IMR-90 (cell line): ENCODE measurements at regions not wholly inside any gene's neighbourhood (a gene's known extent, or its start where the extent isn't known, plus 50 kb on each side); places are given as distances from the start of the nearest gene placed in this dataset.

Experiments used
- ATAC-seq: fragments of 200-7000 bp; cut with Tn5 transposase; 2 replicates; pipeline ENCODE4 v1.9.1; 2020; ENCODE audit warnings: low read depth, mild to moderate bottlenecking, moderate library complexity
- BruUV-seq: library from RNA; stranded (reverse); fragments of 400-500 nt; replicated peaks from 2 replicates; lab custom pipeline; 2021; lab: Mats Ljungman, UMichigan
- CTCF ChIA-PET: fragments of 300-600 bp; formaldehyde crosslinking; extraction: SDS; loops from one replicate; lab custom pipeline; 2021; ENCODE audit warnings: antibody characterized with exemption; lab: Yijun Ruan, JAX
- POLR2A ChIA-PET: fragments of 300-600 bp; sonication (Branson Sonifier 250); formaldehyde crosslinking; loops from one replicate; lab custom pipeline; 2022; ENCODE audit warnings: antibody characterized with exemption; ENCODE audit not compliant: unreplicated experiment; lab: Charles Lee
- DNase-seq: peaks from one replicate; pipeline ENCODE4 v3.0.0; 2013
- H2AFZ ChIP-seq: replicated peaks from 2 replicates; pipeline ENCODE3; 2013; ENCODE audit warnings: low read length, mild to moderate bottlenecking; ENCODE audit not compliant: poor library complexity
- H2AK5ac ChIP-seq: 2 replicates; pipeline ENCODE4 v1.6.1; 2013; ENCODE audit warnings: low read depth, low read length, inconsistent platforms
- H2AK9ac ChIP-seq: replicated peaks from 2 replicates; pipeline ENCODE3; 2013; ENCODE audit warnings: mild to moderate bottlenecking, low read depth, low read length, moderate library complexity; ENCODE audit not compliant: poor library complexity
- H2BK120ac ChIP-seq: 2 replicates; pipeline ENCODE4 v1.6.1; 2013; ENCODE audit warnings: low read depth, low read length, inconsistent platforms
- H2BK15ac ChIP-seq: 3 replicates; pipeline ENCODE4 v1.6.1; 2013; ENCODE audit warnings: low read depth, low read length, inconsistent platforms
- H2BK20ac ChIP-seq: 2 replicates; pipeline ENCODE4 v1.6.1; 2013; ENCODE audit warnings: low read depth, mild to moderate bottlenecking, inconsistent platforms, low read length, moderate library complexity
- H2BK5ac ChIP-seq: 2 replicates; pipeline ENCODE4 v1.6.1; 2013; ENCODE audit warnings: mild to moderate bottlenecking, low read depth, low read length, inconsistent platforms; ENCODE audit not compliant: poor library complexity, severe bottlenecking
- H3K14ac ChIP-seq: replicated peaks from 2 replicates; pipeline ENCODE4 v1.6.1; 2013; ENCODE audit warnings: low read depth, low read length, inconsistent platforms
- H3K18ac ChIP-seq: 2 replicates; pipeline ENCODE4 v1.6.1; 2013; ENCODE audit warnings: low read depth, low read length, control low read depth
- H3K23ac ChIP-seq: 2 replicates; pipeline ENCODE4 v1.6.1; 2013; ENCODE audit warnings: low read depth, low read length, inconsistent platforms
- H3K27ac ChIP-seq: 2 replicates; pipeline ENCODE4 v1.5.1; 2013; ENCODE audit warnings: mild to moderate bottlenecking, control low read depth, low read length; ENCODE audit not compliant: insufficient read depth
- H3K27me3 ChIP-seq: 2 replicates; pipeline ENCODE4 v1.6.1; 2013; ENCODE audit warnings: low read length; ENCODE audit not compliant: control insufficient read depth, insufficient read depth
- H3K36me3 ChIP-seq: 2 replicates; pipeline ENCODE4 v1.6.1; 2013; ENCODE audit warnings: low read length, mixed read lengths; ENCODE audit not compliant: control insufficient read depth, insufficient read depth
- H3K4ac ChIP-seq: 2 replicates; pipeline ENCODE4 v1.6.1; 2013; ENCODE audit warnings: low read depth, low read length, inconsistent platforms
- H3K4me1 ChIP-seq: 2 replicates; pipeline ENCODE4 v1.6.1; 2013; ENCODE audit warnings: low read length, mixed read lengths; ENCODE audit not compliant: control insufficient read depth, insufficient read depth
- H3K4me2 ChIP-seq: 2 replicates; pipeline ENCODE4 v1.6.1; 2013; ENCODE audit warnings: low read depth, mild to moderate bottlenecking, control low read depth, low read length, moderate library complexity
- H3K4me3 ChIP-seq: 2 replicates; pipeline ENCODE4 v1.5.1; 2013; ENCODE audit warnings: low read depth, mild to moderate bottlenecking, control low read depth, low read length, moderate library complexity; ENCODE audit not compliant: insufficient read depth
- H3K56ac ChIP-seq: 2 replicates; pipeline ENCODE4 v1.6.1; 2013; ENCODE audit warnings: low read length, inconsistent platforms; ENCODE audit not compliant: insufficient read depth; ENCODE audit errors: extremely low read depth
- H3K79me1 ChIP-seq, 2 experiments: 2 replicates each; pipeline ENCODE4 v1.6.1; 2013; ENCODE audit warnings: low read length in 2 of 2, inconsistent platforms in 1 of 2, low read depth in 1 of 2
- H3K9ac ChIP-seq: 2 replicates; pipeline ENCODE4 v1.6.1; 2013; ENCODE audit warnings: low read depth, low read length, control low read depth
- H3K9me1 ChIP-seq: 2 replicates; pipeline ENCODE4 v1.6.1; 2013; ENCODE audit warnings: low read length, inconsistent platforms; ENCODE audit not compliant: insufficient read depth
- H3K9me3 ChIP-seq: 2 replicates; pipeline ENCODE4 v1.6.1; 2013; ENCODE audit warnings: low read length; ENCODE audit not compliant: control insufficient read depth, insufficient read depth
- H4K20me1 ChIP-seq: 2 replicates; pipeline ENCODE4 v1.6.1; 2013; ENCODE audit warnings: low read length, inconsistent platforms; ENCODE audit not compliant: insufficient read depth
- H4K5ac ChIP-seq: 2 replicates; pipeline ENCODE4 v1.6.1; 2013; ENCODE audit warnings: mild to moderate bottlenecking, low read depth, low read length, control low read depth
- H4K8ac ChIP-seq, 2 experiments: 2 replicates each; pipeline ENCODE4 v1.6.1; 2013; ENCODE audit warnings: low read depth in 2 of 2, low read length in 2 of 2, control low read depth in 1 of 2, inconsistent platforms in 1 of 2
- H4K91ac ChIP-seq: 2 replicates; pipeline ENCODE4 v1.6.1; 2013; ENCODE audit warnings: low read depth, low read length, inconsistent platforms; ENCODE audit not compliant: insufficient read depth
- CEBPB ChIP-seq: IDR thresholded peaks from 2 replicates; pipeline ENCODE4 v1.6.1; 2012; ENCODE audit warnings: low read depth, low read length, improper control_type of control experiment
- CHD1 ChIP-seq: IDR thresholded peaks from 2 replicates; pipeline ENCODE4 v1.6.1; 2012; ENCODE audit warnings: low read depth, low read length, improper control_type of control experiment
- FOS ChIP-seq: fragments of 150-350 bp; IDR thresholded peaks from 2 replicates; pipeline ENCODE4 v1.6.1; 2016; ENCODE audit warnings: low read depth, low read length
- NFE2L2 ChIP-seq: fragments of 150-350 bp; IDR thresholded peaks from 2 replicates; pipeline ENCODE4 v1.6.1; 2016; ENCODE audit warnings: low read depth, mild to moderate bottlenecking, low read length
- POLR2A ChIP-seq: IDR thresholded peaks from 2 replicates; pipeline ENCODE4 v1.6.1; 2012; ENCODE audit warnings: mild to moderate bottlenecking, low read depth, low read length
- RAD21 ChIP-seq: IDR thresholded peaks from 2 replicates; pipeline ENCODE4 v1.6.1; 2012; ENCODE audit warnings: low read length, improper control_type of control experiment
- WGBS, 2 experiments: methylation state at CpG; one replicate each; pipeline versions ENCODE4 v1.1.5 to v1.1.7; 2013; ENCODE audit warnings: missing lambda C conversion rate in 2 of 2; ENCODE audit not compliant: insufficient read length in 1 of 2; ENCODE audit errors: extremely low coverage in 2 of 2; 5-methylcytosine and 5-hydroxymethylcytosine counted together
- dilution Hi-C: fragments of 300-500 bp; cut with HindIII; formaldehyde crosslinking; loops from one replicate; pipeline ENCODE4 v1.14.3; 2018; ENCODE audit warnings: low sequenced_read_pairs; ENCODE audit not compliant: unreplicated experiment
- in situ Hi-C: fragments of 300-500 bp; cut with MboI; formaldehyde crosslinking; loops from 3 replicates; pipeline ENCODE4 v1.14.3; 2019; ENCODE audit warnings: low sequenced_read_pairs, inconsistent platforms, mixed read lengths
- intact Hi-C: fragments of 100-400 bp; cut with micrococcal nuclease; formaldehyde crosslinking; loops from 2 replicates; pipeline ENCODE4 v1.10.0; 2022

GRCh38 chr4:108546728-108547127 is 73.6 kb upstream of the RPL34 start:
- Histone ChIP-seq H3K9me1 (no peaks in the 10 kb centered on the region), H3K4me1 (no peaks in the 10 kb centered on the region), H3K27ac (no peak overlapping the region), H4K91ac (no peak overlapping the region), H2BK15ac (no peak overlapping the region), H2AFZ (no peak overlapping the region), H4K8ac (no peak overlapping the region), H2BK20ac (no peak overlapping the region), H3K56ac (no peak overlapping the region), H2AK9ac (no peak overlapping the region), H2BK120ac (no peak overlapping the region), H3K14ac (no peak overlapping the region), H2BK5ac (no peak overlapping the region), H3K18ac (no peak overlapping the region), H3K4ac (no peak overlapping the region), H3K9me3 (peaks cover 3% of the 10 kb centered on the region; the same call in 1 of the 2 replicates), H4K20me1 (no peaks in the 10 kb centered on the region), H3K23ac (no peak overlapping the region), H3K9ac (no peak overlapping the region), H3K27me3 (no peaks in the 10 kb centered on the region), H3K79me1 (no peaks in the 10 kb centered on the region), H4K5ac (no peak overlapping the region), H3K36me3 (no peaks in the 10 kb centered on the region), H3K4me2 (no peak overlapping the region), H3K4me3 (no peak overlapping the region), H2AK5ac (no peak overlapping the region)
- in situ Hi-C loops = no loop called here
- dilution Hi-C loops = no loop called here
- TF ChIP-seq POLR2A (no peak), FOS (no peak), RAD21 (no peak), CEBPB (no peak), NFE2L2 (no peak), CHD1 (no peak)
- 40% methylated on average over 3 of the region's 3 CpGs; no CpG with 5 or more reads in 1 of the 2 experiments for WGBS, 2 experiments
- ChIA-PET POLR2A (no interaction called here), CTCF (interaction anchor here (0.5 kb wide), 1 partner anchor 415 kb away, joined by 3 read pairs; no protein-coding TSS in a partner anchor)
- no peak for ATAC-seq
- no TSS peak for BruUV-seq
- DNase-seq = no peak
- intact Hi-C loops = no loop called here
